ENCODE measurements at regions not wholly inside any gene's neighbourhood (a gene's known extent, or its start where the extent isn't known, plus 50 kb on each side); places are given as distances from the start of the nearest gene placed in this dataset.
"Not testable (repeated sequence)": the region's sequence is repeated elsewhere in the genome, so short reads cannot be mapped to it uniquely, and the experiment has no call there.

- DNase-seq, result no peak
These were observed 393.4 kb downstream of the ZFHX3 start for GRCh38 chr16:72654535-72654934.

- DNase-seq, result no peak
These were observed 398.5 kb downstream of the ZFHX3 start for GRCh38 chr16:72649254-72649944.

GRCh38 chr16:72646615-72647014 lies 401.3 kb downstream of the ZFHX3 start:
- DNase-seq, result no peak

DNA sequence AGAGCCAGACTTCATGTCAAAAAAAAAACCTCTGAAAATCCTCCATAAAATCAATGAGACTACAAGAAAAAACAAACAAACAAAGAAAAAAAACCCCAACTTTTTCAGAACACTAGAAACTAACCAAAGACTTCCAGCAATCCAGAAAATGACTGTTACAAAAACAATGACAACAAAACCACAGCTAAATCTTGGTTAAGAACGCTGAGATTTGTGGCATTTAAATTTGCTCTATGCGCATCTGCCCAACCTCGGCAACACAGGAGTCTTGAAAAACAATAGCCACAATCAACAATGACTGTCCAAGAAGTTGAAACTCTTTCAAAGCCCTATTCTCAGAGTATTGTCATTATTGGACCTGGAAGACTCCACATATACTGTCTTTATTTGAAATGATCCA lies 402.4 kb downstream of the ZFHX3 start:
- no peak for DNase-seq

- DNase-seq, result no peak
These were observed 403.0 kb downstream of the ZFHX3 start for GRCh38 chr16:72644911-72645310.

GRCh38 chr16:72639494-72639893 lies 408.4 kb downstream of the ZFHX3 start:
- no peak for DNase-seq

GRCh38 chr16:72637306-72637705 lies 410.6 kb downstream of the ZFHX3 start:
- DNase-seq, result no peak

GRCh38 chr16:72635694-72636093 lies 412.2 kb downstream of the ZFHX3 start:
- no peak for DNase-seq

- DNase-seq, result no peak
These were observed 412.8 kb downstream of the ZFHX3 start for GRCh38 chr16:72635104-72635503.

DNA sequence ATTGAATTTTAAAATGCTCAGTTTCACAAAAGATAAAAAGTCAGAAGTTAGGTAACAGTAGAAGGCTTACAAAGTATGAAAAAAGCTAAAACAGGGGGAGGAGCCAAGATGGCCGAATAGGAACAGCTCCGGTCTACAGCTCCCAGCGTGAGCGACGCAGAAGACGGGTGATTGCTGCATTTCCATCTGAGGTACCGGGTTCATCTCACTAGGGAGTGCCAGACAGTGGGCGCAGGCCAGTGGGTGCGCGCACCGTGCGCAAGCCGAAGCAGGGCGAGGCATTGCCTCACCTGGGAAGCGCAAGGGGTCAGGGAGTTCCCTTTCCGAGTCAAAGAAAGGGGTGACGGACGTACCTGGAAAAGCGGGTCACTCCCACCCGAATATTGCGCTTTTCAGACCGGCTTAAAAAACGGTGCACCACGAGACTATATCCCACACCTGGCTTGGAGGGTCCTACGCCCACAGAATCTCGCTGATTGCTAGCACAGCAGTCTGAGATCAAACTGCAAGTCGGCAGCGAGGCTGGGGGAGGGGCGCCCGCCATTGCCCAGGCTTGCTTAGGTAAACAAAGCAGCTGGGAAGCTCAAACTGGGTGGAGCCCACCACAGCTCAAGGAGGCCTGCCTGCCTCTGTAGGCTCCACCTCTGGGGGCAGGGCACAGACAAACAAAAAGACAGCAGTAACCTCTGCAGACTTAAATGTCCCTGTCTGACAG lies 420.6 kb downstream of the ZFHX3 start:
- not testable (repeated sequence) for DNase-seq

- DNase-seq, result no peak
These were observed 421.3 kb downstream of the ZFHX3 start for GRCh38 chr16:72626623-72627022.

DNA sequence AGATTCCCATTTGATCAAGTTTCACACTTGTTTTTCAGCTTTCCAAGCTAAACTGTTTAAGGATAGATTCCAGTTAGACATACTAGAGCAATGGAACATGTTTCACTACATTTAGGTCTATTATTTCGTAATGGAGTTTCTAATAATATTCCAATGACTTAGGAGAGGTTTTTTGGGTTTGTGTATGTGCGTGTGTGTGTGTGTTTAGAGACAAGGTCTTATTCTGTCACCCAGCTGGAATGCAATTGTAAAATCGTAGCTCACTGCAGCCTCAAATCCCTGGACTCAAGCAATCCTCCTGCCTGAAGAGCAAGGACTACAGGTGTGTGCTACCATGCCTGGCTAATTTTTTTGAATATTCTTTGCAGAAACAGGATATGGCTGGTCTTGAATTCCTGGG lies 426.3 kb downstream of the ZFHX3 start:
- no peak for DNase-seq

DNA sequence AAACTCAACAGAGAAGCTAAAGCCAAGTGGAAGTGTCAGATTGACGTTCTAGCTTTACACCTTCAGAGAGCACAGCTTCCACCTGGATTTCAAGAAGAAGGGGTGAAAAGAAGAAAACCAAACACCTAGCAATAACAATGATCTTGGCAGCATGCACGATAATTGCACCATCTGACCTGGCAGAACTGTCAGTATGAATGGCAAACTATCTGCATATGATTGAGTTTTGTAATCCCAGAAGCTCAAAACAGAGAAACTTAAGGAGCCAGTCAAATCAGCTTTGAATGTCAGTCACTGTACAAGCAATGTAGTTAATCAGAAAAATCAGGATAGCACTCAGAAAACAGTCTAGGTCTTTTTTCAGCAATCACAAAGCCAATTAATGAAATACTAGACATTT lies 427.1 kb downstream of the ZFHX3 start:
- DNase-seq, result no peak

DNA sequence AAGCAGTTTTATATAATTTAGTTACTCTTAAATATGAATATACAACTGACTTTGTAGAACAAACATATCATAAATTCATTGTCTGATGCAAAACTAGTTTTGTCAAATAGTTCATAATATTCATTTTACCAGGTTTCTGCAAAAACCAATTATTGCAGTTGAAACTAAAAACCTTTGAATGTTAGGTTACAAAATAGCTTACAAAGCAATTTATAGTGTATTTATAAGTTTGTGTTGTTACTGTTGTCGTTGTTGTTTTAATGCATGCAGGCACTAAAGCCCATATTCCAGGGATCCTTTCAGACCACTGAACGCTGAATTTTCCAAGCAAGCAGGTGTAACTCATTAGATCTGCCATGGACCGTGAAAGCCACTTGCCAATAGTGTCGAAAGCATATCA lies 427.6 kb downstream of the ZFHX3 start:
- DNase-seq, result no peak

DNA sequence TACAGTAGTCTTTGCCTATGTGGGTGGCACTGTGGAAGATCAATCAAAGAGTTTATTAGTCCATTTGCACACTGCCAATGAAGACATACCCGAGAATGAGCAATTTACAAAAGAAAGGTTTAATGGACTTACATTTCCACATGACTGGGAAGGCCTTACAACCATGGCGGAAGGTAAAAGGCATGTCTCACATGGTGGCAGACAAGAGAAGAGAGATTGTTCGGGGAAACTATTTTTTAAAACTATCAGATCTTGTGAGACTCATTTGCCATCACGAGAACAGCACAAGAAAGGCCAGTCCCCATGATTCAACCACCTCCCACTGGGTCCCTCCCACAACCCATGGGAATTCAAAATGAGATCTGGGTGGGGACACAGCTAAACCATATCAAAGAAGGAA lies 432.1 kb downstream of the ZFHX3 start:
- DNase-seq, result no peak

DNA sequence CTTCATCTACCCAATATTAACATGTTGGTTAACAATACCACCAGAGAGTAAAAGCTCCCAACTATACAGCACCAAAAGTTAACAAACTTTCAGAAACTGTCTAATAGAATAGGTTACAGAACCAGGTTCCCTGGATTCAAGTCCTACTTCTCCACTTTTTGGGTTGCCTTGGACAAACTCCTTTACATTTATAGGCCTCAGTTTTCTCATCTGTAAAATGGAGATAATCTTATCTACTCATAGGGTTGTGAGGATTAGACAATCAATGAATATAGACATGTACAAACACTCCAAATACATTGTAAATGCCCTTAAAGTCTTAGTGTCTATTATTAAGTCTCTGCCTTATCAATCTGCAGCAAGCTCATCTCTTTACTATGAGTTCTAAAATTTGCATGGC lies 435.2 kb downstream of the ZFHX3 start:
- DNase-seq, result no peak

DNA sequence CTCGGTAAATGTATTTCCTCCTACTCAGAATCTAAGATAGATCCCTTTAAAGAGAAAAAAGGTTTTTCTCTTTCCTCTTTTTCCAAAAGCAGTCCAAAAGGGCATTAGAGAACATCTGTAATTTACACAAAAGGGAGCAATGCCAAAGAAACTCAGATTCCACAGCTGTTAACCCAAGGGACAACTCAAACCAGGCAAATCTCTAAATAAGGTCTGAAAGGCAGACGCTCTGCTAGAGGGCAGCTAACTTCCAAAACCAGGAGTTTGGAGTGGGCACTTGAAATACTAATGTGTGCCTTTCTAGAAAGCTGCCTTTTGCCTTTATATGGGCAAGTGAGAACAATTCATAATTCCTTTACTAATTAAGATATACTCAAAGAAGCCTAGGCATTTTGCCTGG lies 435.7 kb downstream of the ZFHX3 start:
- DNase-seq, result no peak

DNA sequence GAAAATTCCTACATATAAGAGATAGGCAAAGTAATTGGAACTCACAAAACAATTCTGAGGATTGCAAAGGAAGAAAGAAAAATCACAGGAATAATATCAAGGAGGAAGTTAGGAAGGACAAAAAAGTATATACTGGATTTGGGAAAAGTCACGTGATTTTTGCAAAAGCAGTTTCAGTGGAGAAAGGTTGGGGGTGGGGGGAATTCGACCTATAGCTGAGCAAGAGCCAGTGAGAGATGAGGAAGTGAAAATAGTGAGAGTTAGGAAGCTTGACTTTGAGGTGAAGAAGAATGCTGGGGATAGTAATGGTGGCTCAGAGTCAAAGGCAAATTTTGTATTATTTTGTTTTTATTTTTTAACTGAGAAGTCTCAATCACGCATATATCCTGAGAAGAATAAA lies 438.0 kb upstream of the PMFBP1 start:
- DNase-seq, result no peak

GRCh38 chr16:72609066-72609465 lies 437.1 kb upstream of the PMFBP1 start:
- no peak for DNase-seq

GRCh38 chr16:72604375-72604774 lies 432.4 kb upstream of the PMFBP1 start:
- DNase-seq, result no peak

GRCh38 chr16:72602499-72602898 lies 430.5 kb upstream of the PMFBP1 start:
- DNase-seq, result no peak

GRCh38 chr16:72598696-72599095 lies 426.7 kb upstream of the PMFBP1 start:
- DNase-seq, result no peak

- no peak for DNase-seq
These were observed 426.0 kb upstream of the PMFBP1 start for GRCh38 chr16:72597938-72598337.

DNA sequence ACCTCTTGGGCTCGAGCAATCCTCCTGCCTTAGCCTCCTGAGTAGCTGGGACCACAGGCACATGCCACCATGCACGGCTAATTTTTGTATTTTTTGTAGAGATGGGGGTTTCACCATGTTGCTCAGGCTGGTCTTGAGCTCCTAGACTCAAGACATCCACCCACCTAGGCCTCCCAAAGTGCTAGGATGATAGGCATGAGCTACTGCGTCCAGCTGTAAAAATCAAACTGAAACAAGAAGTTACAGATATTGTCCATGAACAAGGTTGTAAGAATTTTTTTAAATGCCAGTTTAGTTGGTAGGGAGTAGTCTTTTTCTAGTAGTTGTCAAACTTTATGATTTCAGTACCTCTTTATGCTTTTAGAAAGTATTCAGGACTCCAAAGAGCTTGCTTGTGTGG lies 424.4 kb upstream of the PMFBP1 start:
- DNase-seq, result no peak

Data from GDM1 (cell line).